PFSK-1 (cell line): ENCODE measurements at regions not wholly inside any gene's neighbourhood (a gene's known extent, or its start where the extent isn't known, plus 50 kb on each side); places are given as distances from the start of the nearest gene placed in this dataset.

Source experiments
- FOXP2 ChIP-seq: optimal IDR thresholded peaks from 2 replicates; pipeline ENCODE3; 2011; ENCODE audit warnings: borderline replicate concordance, control low read depth, inconsistent platforms; ENCODE audit not compliant: insufficient read depth; ENCODE audit errors: extremely low read length, extremely low read depth
- POLR2AphosphoS5 ChIP-seq: IDR thresholded peaks from 2 replicates; pipeline ENCODE4 v1.6.1; 2012; ENCODE audit warnings: low read depth, mild to moderate bottlenecking, control low read depth, low read length, moderate library complexity
- SIN3A ChIP-seq: IDR thresholded peaks from 2 replicates; pipeline ENCODE4 v1.6.1; 2012; ENCODE audit warnings: mild to moderate bottlenecking, low read length, moderate library complexity, borderline replicate concordance; ENCODE audit not compliant: insufficient read depth
- TAF1 ChIP-seq: IDR thresholded peaks from 2 replicates; pipeline ENCODE4 v1.6.1; 2012; ENCODE audit warnings: low read length, control low read depth, borderline replicate concordance; ENCODE audit not compliant: insufficient read depth
- TF ChIP-seq, protein P1 (sequence below), 2 experiments: IDR thresholded peaks; 2 replicates each; pipeline versions ENCODE4 v1.6.1 to v1.8.0; 2011 to 2012; ENCODE audit warnings: low read depth in 2 of 2, low read length in 2 of 2, control low read depth in 1 of 2, inconsistent platforms in 1 of 2, mild to moderate bottlenecking in 1 of 2, moderate library complexity in 1 of 2; ENCODE audit not compliant: insufficient read depth in 1 of 2

DNA sequence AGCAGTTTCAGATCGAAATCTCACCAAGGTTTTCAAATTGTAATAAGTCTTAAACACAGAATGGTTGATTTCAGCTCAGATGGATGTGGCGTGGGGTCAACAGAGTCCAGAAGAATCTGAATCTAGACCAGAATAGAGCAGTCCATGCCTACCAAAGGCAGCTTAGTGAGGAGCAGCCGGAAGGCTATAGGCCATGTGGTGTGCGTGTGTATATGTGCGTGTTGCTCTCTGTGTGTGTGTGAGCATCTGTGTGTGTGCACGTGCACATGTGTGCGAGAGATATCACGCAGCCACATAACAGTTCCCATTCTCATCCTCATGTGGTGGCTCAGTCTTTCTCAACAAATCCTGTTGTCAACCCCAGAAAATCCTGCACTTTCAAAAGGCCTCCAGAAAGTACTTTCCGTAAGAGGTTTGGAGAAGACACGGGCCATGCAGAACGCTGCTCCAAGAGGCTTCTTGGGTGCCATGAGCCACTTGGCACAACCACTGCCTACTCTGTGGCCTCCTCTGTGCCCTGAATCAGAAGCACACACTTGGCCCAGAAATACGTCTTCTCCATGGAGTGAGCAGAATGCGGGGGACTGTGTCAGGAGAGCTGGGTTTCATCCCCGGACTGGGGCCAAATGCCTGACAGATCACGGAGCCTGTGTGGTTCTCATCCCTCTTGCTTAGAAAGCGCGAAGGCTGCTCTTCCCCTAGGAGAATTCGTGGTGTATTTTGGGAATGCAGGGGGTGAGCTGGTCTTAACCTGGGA lies 67.3 kb downstream of the ACKR3 start:
- TF ChIP-seq FOXP2 (no peak), SIN3A (no peak), TAF1 (no peak), POLR2AphosphoS5 (no peak)
- TF ChIP-seq, protein P1, sequence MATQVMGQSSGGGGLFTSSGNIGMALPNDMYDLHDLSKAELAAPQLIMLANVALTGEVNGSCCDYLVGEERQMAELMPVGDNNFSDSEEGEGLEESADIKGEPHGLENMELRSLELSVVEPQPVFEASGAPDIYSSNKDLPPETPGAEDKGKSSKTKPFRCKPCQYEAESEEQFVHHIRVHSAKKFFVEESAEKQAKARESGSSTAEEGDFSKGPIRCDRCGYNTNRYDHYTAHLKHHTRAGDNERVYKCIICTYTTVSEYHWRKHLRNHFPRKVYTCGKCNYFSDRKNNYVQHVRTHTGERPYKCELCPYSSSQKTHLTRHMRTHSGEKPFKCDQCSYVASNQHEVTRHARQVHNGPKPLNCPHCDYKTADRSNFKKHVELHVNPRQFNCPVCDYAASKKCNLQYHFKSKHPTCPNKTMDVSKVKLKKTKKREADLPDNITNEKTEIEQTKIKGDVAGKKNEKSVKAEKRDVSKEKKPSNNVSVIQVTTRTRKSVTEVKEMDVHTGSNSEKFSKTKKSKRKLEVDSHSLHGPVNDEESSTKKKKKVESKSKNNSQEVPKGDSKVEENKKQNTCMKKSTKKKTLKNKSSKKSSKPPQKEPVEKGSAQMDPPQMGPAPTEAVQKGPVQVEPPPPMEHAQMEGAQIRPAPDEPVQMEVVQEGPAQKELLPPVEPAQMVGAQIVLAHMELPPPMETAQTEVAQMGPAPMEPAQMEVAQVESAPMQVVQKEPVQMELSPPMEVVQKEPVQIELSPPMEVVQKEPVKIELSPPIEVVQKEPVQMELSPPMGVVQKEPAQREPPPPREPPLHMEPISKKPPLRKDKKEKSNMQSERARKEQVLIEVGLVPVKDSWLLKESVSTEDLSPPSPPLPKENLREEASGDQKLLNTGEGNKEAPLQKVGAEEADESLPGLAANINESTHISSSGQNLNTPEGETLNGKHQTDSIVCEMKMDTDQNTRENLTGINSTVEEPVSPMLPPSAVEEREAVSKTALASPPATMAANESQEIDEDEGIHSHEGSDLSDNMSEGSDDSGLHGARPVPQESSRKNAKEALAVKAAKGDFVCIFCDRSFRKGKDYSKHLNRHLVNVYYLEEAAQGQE (IDR thresholded peaks at IDR 0.05; ENCODE audit: insufficient read depth in 1 of 2, low read depth in 2 of 2, low read length in 2 of 2), result no peak

DNA sequence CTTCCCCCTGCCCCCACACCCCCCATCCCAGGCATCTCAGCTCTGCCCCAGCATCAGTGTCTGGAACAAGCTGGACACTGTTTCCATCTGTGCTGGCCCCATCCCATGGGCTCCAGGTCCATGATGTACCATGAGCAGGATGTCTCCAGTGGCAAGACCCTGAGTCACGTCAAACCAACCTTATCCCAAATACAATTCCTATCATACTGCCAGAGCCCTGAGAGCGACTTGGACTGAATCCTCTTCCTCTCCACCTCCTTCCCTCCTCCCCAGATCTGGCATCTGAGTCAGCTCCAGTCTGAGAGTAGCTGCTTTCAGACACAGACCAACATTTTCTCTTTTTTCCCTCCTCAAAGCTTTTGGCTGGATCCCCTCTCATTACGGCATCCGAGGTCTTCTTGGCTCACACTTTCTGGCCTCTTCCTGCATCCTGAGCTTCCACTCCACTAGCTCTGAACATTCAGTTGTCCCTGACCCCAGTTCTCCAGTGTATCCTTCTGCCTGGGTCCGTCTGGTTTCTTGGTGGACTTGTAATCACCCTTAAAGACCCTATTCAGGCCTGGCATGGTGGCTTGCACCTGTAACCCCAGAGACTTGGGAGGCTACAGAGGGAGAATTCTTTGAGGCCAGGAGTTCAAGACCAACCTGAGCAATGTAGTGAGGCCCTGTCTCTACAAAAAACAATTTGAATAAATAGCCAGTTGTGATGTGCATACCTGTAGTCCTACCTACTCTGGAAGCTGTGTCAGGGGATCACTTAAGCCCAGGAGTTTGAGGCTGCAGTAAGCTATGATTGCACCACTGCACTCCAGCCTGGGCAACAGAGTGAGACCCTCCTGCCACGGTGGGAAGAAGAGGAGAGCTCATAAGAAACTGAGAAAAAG lies 68.3 kb downstream of the ACKR3 start:
- TF ChIP-seq SIN3A, result no peak
- no peak for TF ChIP-seq TAF1
- TF ChIP-seq, protein P1 (IDR thresholded peaks at IDR 0.05; ENCODE audit: insufficient read depth in 1 of 2, low read depth in 2 of 2, low read length in 2 of 2), result no peak
- no peak for TF ChIP-seq POLR2AphosphoS5
- TF ChIP-seq FOXP2, result no peak

DNA sequence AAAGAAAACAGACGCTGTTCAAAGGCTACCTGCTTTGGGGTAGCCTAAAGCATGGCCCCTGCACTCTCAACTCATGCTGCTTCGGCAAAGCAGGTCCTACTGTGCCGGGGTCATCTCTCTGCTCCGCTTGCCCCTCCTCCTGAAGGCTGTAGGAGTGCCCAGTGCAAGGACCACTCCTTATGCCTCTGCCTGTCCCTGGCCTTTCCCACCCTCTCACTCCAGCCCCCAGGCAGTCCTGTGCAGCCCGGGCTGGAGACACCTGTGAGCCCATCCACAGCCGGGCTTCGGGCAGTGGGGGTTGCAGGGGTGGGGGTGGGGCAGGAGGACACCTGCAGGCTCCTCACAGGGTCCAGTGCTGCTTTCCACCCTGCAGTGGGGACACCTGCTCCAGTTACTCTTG lies 69.1 kb downstream of the ACKR3 start:
- TF ChIP-seq TAF1 (no peak), POLR2AphosphoS5 (no peak), SIN3A (no peak), FOXP2 (no peak)
- TF ChIP-seq, protein P1 (IDR thresholded peaks at IDR 0.05; ENCODE audit: insufficient read depth in 1 of 2, low read depth in 2 of 2, low read length in 2 of 2), result no peak

DNA sequence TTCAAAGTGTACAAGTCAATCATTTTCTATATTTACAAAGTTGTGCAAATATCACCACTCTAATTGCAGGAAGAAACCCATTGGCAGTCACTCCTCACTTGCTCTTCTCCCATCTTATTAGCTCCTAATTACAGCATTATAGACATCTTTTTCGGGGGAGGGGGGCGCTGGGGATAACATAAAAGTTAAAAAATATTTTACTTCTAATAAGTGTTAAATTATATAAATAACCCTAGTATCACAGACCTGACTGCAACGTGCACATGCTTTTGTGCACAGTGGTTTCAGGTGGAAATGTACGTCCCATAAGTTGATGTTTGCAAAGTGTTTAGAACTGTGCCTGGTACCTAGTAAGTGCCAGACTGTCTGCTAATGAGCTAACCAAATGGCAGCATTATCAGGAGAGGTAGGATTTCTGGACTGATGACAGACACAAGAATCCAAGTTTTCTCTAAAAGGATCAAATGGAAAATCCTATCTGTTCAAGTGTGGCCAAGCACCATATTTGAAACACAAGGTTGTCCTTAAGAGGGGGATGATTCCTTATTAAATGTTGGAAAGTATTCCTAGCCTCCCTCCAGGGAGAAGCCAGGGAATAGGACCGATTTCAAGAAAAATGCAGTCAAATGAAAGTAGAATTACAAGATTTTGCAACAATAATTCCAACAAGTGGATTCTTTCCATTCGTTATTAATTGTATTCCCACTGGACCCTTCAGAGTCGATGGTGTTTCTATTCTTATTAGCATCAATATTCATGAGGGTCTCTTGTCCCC lies 70.0 kb downstream of the ACKR3 start:
- no peak for TF ChIP-seq SIN3A
- TF ChIP-seq, protein P1 (IDR thresholded peaks at IDR 0.05; ENCODE audit: insufficient read depth in 1 of 2, low read depth in 2 of 2, low read length in 2 of 2), result no peak
- no peak for TF ChIP-seq FOXP2
- TF ChIP-seq TAF1, result no peak
- no peak for TF ChIP-seq POLR2AphosphoS5
